ENCODE measurements at regions not wholly inside any gene's neighbourhood (a gene's known extent, or its start where the extent isn't known, plus 50 kb on each side); places are given as distances from the start of the nearest gene placed in this dataset.
"Not testable (repeated sequence)": the region's sequence is repeated elsewhere in the genome, so short reads cannot be mapped to it uniquely, and the experiment has no call there.

DNA sequence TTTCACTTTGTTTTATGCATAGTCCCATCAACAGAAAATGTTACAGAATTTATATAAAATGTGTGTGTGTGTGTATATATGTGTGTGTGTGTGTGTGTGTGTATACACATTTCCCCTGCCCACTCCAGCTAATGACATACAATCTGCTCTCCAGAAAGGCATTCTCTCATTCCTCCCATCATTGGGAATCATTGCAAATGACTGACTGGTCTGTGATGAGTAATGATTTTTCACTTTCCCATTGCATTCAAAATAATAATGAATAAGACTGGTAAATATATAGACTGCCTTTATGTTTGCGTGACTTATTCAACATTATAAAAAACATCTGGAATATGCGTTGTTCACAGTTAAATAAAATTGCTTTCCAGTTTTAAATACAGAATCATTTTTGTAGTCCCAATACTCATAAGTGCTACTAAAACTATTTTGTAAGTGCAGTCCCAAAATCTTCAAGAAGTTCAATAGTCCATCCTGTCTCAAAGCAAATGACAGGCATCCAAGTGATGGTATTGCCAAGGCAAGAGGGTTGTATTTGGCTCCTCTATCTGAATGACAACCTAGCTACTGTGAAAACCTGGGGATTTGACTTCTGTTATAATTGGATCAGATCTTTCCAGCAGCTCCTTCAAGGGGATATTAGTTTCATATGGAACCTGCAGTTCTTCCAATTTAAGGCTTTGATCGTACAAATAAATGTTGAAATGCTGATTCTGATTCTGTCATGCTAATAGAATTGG, 150.9 kb downstream of the POLR1F start:
- intact Hi-C loops (cut with micrococcal nuclease) = no loop called here
- Histone ChIP-seq H3K9ac (ENCODE audit: low read length) (0 out of 2 replicates have a peak overlapping the region, but pooled peaks have one; percentile 9), H3F3A (ENCODE audit: low read length, unreplicated experiment) (no peaks in the 10 kb centered on the region), H4K20me1 (ENCODE audit: low read length) (no peaks in the 10 kb centered on the region), H3K4me3 (ENCODE audit: low read length) (no peak overlapping the region), H2AFZ (ENCODE audit: low read length) (no peak overlapping the region), H3K27me3 (ENCODE audit: low read length) (no peaks in the 10 kb centered on the region), H3K4me1 (ENCODE audit: insufficient read depth, low read length) (peaks cover 30% of the 10 kb centered on the region), H3K9me2 (replicated peaks; ENCODE audit: low read length) (no peaks in the 10 kb centered on the region), H3K9me3 (ENCODE audit: low read length) (no peaks in the 10 kb centered on the region), H3K4me2 (ENCODE audit: low read length) (peak overlapping the region; percentile 40), H3K79me2 (ENCODE audit: low read length) (no peaks in the 10 kb centered on the region), H3K36me3 (ENCODE audit: low read depth, low read length) (no peaks in the 10 kb centered on the region), H3K27ac (ENCODE audit: low read length) (peak overlapping the region; percentile 68)
- ChIA-PET POLR2A (ENCODE audit: unreplicated experiment) (no interaction called here), CTCF (no interaction called here)
- TF ChIP-seq CTCF (conservative IDR thresholded peaks at IDR 0.05; ENCODE audit: low read depth, low read length) (no peak), EZH2phosphoT487 (IDR thresholded peaks at IDR 0.05; ENCODE audit: borderline replicate concordance, low read length) (no peak), EZH2 (IDR thresholded peaks at IDR 0.05; ENCODE audit: low read length, unreplicated experiment) (no peak)
- no TSS peak for BruUV-seq (replicated peaks)
- ATAC-seq = peak; percentile 35
- DNase-seq = peak; percentile 36

DNA sequence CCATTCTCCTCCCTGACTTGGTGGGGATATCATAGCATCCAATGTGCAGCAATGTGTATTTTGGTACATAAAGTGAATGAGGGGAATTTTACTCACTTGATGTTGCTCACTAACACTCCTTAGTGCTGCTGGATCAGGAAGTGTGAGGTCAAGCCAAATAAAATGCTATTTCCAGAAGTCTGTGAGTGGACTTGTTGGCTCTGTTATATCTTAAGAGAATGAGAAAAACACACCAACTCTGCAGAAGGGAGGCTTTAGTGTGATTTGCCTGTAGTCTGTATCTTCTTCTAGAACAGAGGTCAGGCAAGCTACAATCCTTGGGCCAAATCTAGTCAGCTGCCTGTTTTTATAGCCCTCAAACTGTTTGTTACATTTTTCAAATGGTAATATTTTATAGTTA, 154.3 kb downstream of the POLR1F start:
- H3K9me3 ChIP-seq (ENCODE audit: low read length) = no peaks in the 10 kb centered on the region
- no peak for ATAC-seq
- no peak overlapping the region for H3K4me2 ChIP-seq (ENCODE audit: low read length)
- intact Hi-C loops (cut with micrococcal nuclease) = no loop called here
- H3K79me2 ChIP-seq (ENCODE audit: low read length) = no peaks in the 10 kb centered on the region
- no peak for DNase-seq
- H3K36me3 ChIP-seq (ENCODE audit: low read depth, low read length) = no peaks in the 10 kb centered on the region
- ChIA-PET CTCF (no interaction called here), POLR2A (ENCODE audit: unreplicated experiment) (no interaction called here)
- no peaks in the 10 kb centered on the region for H3F3A ChIP-seq (ENCODE audit: low read length, unreplicated experiment)
- H3K4me1 ChIP-seq (ENCODE audit: insufficient read depth, low read length) = peaks cover 18% of the 10 kb centered on the region
- no TSS peak for BruUV-seq (replicated peaks)
- no peak overlapping the region for H2AFZ ChIP-seq (ENCODE audit: low read length)
- no peaks in the 10 kb centered on the region for H4K20me1 ChIP-seq (ENCODE audit: low read length)
- H3K27ac ChIP-seq (ENCODE audit: low read length) = no peak overlapping the region
- H3K27me3 ChIP-seq (ENCODE audit: low read length) = no peaks in the 10 kb centered on the region
- no peaks in the 10 kb centered on the region for H3K9me2 ChIP-seq (replicated peaks; ENCODE audit: low read length)
- no peak for TF ChIP-seq EZH2phosphoT487 (IDR thresholded peaks at IDR 0.05; ENCODE audit: borderline replicate concordance, low read length)
- no peak for TF ChIP-seq EZH2 (IDR thresholded peaks at IDR 0.05; ENCODE audit: low read length, unreplicated experiment)
- TF ChIP-seq CTCF (conservative IDR thresholded peaks at IDR 0.05; ENCODE audit: low read depth, low read length) = no peak
- H3K9ac ChIP-seq (ENCODE audit: low read length) = no peak overlapping the region
- no peak overlapping the region for H3K4me3 ChIP-seq (ENCODE audit: low read length)

DNA sequence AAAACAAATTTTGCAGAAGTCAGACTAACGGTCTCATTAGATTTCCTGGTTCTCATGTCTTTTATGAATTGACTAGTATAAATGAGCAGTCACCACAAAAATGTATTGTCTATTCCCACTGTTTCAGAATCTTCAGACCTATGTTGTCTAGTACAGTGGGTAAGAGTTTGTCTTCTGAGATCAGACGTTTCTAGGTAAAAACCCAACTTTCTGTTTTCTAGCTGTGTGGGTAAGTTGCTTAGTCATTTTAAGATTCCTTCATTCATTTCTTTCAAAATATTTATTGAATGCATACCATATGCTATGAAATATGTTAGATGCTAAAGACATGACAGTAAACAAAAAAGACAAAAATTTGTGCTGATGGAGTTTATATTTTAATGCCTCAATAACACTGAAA, 156.3 kb downstream of the POLR1F start:
- TF ChIP-seq EZH2phosphoT487 (IDR thresholded peaks at IDR 0.05; ENCODE audit: borderline replicate concordance, low read length) (no peak), CTCF (conservative IDR thresholded peaks at IDR 0.05; ENCODE audit: low read depth, low read length) (no peak), EZH2 (IDR thresholded peaks at IDR 0.05; ENCODE audit: low read length, unreplicated experiment) (no peak)
- intact Hi-C loops (cut with micrococcal nuclease) = no loop called here
- no peaks in the 10 kb centered on the region for H3K27me3 ChIP-seq (ENCODE audit: low read length)
- H3K9me3 ChIP-seq (ENCODE audit: low read length) = no peaks in the 10 kb centered on the region
- BruUV-seq (replicated peaks) = no TSS peak
- H3K27ac ChIP-seq (ENCODE audit: low read length) = no peak overlapping the region
- H3K9ac ChIP-seq (ENCODE audit: low read length) = no peak overlapping the region
- H3K9me2 ChIP-seq (replicated peaks; ENCODE audit: low read length) = no peaks in the 10 kb centered on the region
- H3K4me3 ChIP-seq (ENCODE audit: low read length) = no peak overlapping the region
- no peaks in the 10 kb centered on the region for H4K20me1 ChIP-seq (ENCODE audit: low read length)
- DNase-seq = no peak
- 0 out of 2 replicates have a peak, but pooled peaks cover 1% of the 10 kb centered on the region for H3K4me1 ChIP-seq (ENCODE audit: insufficient read depth, low read length)
- no peak for ATAC-seq
- H3K79me2 ChIP-seq (ENCODE audit: low read length) = no peaks in the 10 kb centered on the region
- ChIA-PET POLR2A (ENCODE audit: unreplicated experiment) (no interaction called here), CTCF (no interaction called here)
- H3K36me3 ChIP-seq (ENCODE audit: low read depth, low read length) = no peaks in the 10 kb centered on the region
- no peaks in the 10 kb centered on the region for H3F3A ChIP-seq (ENCODE audit: low read length, unreplicated experiment)
- no peak overlapping the region for H3K4me2 ChIP-seq (ENCODE audit: low read length)
- no peak overlapping the region for H2AFZ ChIP-seq (ENCODE audit: low read length)

- H2AFZ ChIP-seq (ENCODE audit: low read length); ATAC-seq; H3K79me2 ChIP-seq (ENCODE audit: low read length); POLR2A ChIA-PET (ENCODE audit: unreplicated experiment); CTCF ChIA-PET; H3K27ac ChIP-seq (ENCODE audit: low read length); H3K9ac ChIP-seq (ENCODE audit: low read length); H3K4me1 ChIP-seq (ENCODE audit: insufficient read depth, low read length); BruUV-seq (replicated peaks); H3F3A ChIP-seq (ENCODE audit: low read length, unreplicated experiment); H3K27me3 ChIP-seq (ENCODE audit: low read length); DNase-seq; intact Hi-C loops (cut with micrococcal nuclease); H3K4me2 ChIP-seq (ENCODE audit: low read length); H3K4me3 ChIP-seq (ENCODE audit: low read length); H4K20me1 ChIP-seq (ENCODE audit: low read length); H3K36me3 ChIP-seq (ENCODE audit: low read depth, low read length); H3K9me2 ChIP-seq (replicated peaks; ENCODE audit: low read length); H3K9me3 ChIP-seq (ENCODE audit: low read length): not testable (repeated sequence)
Measured at GRCh38 chr7:19549246-19549645, 159.6 kb downstream of the POLR1F start.

Data from PC-3 (cell line).